Left ventricle myocardium inferior (tissue), 1 donor: ENCODE measurements at regions not wholly inside any gene's neighbourhood (a gene's known extent, or its start where the extent isn't known, plus 50 kb on each side); places are given as distances from the start of the nearest gene placed in this dataset.

Experiments
- DNase-seq: peaks from one replicate; pipeline ENCODE4 v3.0.0-alpha.2; 2020
- H3K27ac ChIP-seq: fragments of 200-600 bp; replicated peaks from 2 replicates; pipeline ENCODE4 v1.8.0; 2021
- H3K27me3 ChIP-seq: fragments of 200-600 bp; 2 replicates; pipeline ENCODE4 v1.8.0; 2021; ENCODE audit warnings: low read depth
- H3K36me3 ChIP-seq: fragments of 200-600 bp; 2 replicates; pipeline ENCODE4 v1.8.0; 2021
- H3K4me1 ChIP-seq: fragments of 200-600 bp; 2 replicates; pipeline ENCODE4 v1.8.0; 2021
- H3K4me3 ChIP-seq: fragments of 200-600 bp; 2 replicates; pipeline ENCODE4 v1.8.0; 2021; ENCODE audit warnings: mild to moderate bottlenecking, moderate library complexity
- H3K9me3 ChIP-seq: fragments of 200-600 bp; replicated peaks from 2 replicates; pipeline ENCODE4 v1.8.0; 2021
- intact Hi-C: fragments of 100-400 bp; cut with micrococcal nuclease; formaldehyde crosslinking; loops from one replicate; pipeline ENCODE4 v1.11.0; 2022
- TF ChIP-seq, protein P1 (sequence below): fragments of 200-600 bp; IDR thresholded peaks from 2 replicates; pipeline ENCODE4 v1.8.0; 2021; ENCODE audit warnings: antibody characterized with exemption, mild to moderate bottlenecking, borderline replicate concordance
- donor health status: DM: no; HTN: yes; CAD: no; lungs with severe emphysema.

DNA sequence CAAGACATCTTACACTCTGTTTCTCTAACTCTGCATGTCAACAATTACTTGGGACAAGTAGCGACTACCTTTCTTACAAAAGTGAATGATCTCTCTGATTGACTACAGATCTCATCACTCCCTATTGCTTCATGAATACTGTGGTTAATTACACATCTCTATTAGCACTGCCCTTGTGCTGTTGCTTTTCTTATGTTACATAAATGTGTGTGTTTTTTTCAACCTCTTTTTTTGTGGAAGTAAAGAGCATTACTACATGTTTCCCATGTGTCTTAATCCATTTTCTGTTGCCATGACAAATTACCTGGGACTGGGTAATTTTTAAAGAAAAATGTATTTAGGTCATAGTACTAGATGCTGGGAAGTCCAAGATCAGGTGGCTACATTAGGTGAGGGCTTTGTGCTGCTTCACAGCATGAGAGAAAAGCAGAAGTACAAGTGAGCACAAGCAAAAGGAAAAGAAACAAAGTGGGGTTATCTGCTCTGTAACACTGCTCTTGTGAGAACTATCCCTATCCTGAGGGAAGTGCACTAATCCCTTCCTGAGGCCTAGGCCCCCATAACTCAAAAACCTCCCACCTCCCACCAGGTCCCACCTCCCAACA is 298.2 kb upstream of the SATB1 start:
- H3K27me3 ChIP-seq = no peaks in the 10 kb centered on the region
- no peak for DNase-seq
- no peak overlapping the region for H3K27ac ChIP-seq
- TF ChIP-seq, protein P1, sequence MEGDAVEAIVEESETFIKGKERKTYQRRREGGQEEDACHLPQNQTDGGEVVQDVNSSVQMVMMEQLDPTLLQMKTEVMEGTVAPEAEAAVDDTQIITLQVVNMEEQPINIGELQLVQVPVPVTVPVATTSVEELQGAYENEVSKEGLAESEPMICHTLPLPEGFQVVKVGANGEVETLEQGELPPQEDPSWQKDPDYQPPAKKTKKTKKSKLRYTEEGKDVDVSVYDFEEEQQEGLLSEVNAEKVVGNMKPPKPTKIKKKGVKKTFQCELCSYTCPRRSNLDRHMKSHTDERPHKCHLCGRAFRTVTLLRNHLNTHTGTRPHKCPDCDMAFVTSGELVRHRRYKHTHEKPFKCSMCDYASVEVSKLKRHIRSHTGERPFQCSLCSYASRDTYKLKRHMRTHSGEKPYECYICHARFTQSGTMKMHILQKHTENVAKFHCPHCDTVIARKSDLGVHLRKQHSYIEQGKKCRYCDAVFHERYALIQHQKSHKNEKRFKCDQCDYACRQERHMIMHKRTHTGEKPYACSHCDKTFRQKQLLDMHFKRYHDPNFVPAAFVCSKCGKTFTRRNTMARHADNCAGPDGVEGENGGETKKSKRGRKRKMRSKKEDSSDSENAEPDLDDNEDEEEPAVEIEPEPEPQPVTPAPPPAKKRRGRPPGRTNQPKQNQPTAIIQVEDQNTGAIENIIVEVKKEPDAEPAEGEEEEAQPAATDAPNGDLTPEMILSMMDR = no peak
- H3K36me3 ChIP-seq = no peaks in the 10 kb centered on the region
- intact Hi-C loops = no loop called here
- no peaks in the 10 kb centered on the region for H3K9me3 ChIP-seq
- H3K4me3 ChIP-seq = no peak overlapping the region
- no peaks in the 10 kb centered on the region for H3K4me1 ChIP-seq

DNA sequence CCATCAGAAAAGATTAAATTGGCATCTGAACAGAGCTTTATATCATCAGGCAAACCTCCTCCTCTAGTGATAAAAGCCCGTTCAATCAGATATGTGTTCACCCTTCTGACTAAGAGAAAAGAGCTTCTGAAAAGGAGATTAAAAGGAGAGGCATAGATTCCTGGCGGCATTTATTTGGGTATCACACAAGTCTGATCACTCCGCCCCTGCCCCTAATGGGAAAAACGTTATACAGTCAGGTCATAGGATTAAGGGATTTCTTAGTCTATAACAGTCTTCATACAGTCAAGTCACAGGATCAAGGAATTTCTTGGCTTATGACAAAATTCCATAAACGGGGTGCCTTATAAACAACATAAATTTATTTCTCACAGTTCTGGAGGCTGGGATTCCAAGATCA is 295.4 kb upstream of the SATB1 start:
- TF ChIP-seq, protein P1 = no peak
- Histone ChIP-seq H3K27ac (no peak overlapping the region), H3K36me3 (no peaks in the 10 kb centered on the region), H3K27me3 (no peaks in the 10 kb centered on the region), H3K9me3 (no peaks in the 10 kb centered on the region), H3K4me3 (no peak overlapping the region), H3K4me1 (no peaks in the 10 kb centered on the region)
- intact Hi-C loops = no loop called here
- DNase-seq = no peak

DNA sequence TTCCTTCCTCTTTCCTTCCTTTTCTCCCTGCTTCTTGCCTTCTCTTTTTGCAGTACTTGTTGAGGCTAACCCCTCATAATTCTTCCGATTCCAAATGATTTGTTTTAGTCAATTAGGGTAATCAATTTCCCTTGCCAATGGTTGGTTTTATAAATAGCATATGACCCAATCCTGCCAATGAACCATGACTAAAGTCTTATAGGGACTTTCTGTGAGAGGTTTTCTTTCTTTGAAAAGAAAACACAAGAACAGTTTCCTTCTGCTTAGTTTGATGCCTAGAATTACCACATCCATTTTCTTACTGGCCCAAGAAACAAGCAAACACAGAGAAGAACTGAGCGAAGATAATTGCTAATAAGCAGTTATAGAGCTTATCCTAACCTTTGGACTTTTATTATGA is 292.5 kb upstream of the SATB1 start:
- Histone ChIP-seq H3K9me3 (no peaks in the 10 kb centered on the region), H3K36me3 (no peaks in the 10 kb centered on the region), H3K27me3 (no peaks in the 10 kb centered on the region), H3K4me3 (no peak overlapping the region), H3K4me1 (no peaks in the 10 kb centered on the region), H3K27ac (no peak overlapping the region)
- DNase-seq = no peak
- intact Hi-C loops = no loop called here
- TF ChIP-seq, protein P1 = no peak

DNA sequence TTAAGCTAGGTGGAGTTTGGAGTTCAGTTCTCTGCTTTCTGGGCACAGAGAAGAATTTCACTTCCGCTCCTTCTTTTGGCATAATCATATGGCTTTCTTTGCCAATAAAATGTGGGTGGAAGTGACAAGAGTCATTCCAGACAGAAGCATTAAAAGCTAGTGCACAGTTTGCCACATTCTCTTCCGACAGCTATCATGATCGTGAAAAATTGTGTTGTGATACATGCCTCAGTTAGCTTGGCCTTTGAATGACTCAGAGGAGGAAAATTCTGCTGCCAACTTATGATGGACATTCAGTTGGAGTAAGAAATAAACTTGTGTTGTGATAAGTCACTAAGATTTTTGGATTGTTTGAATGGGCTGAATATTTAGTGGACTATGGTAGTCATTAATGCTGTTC is 291.7 kb upstream of the SATB1 start:
- Histone ChIP-seq H3K4me1 (no peaks in the 10 kb centered on the region), H3K4me3 (no peak overlapping the region), H3K36me3 (no peaks in the 10 kb centered on the region), H3K27ac (no peak overlapping the region), H3K9me3 (no peaks in the 10 kb centered on the region), H3K27me3 (no peaks in the 10 kb centered on the region)
- TF ChIP-seq, protein P1 = no peak
- DNase-seq = no peak
- intact Hi-C loops = no loop called here

DNA sequence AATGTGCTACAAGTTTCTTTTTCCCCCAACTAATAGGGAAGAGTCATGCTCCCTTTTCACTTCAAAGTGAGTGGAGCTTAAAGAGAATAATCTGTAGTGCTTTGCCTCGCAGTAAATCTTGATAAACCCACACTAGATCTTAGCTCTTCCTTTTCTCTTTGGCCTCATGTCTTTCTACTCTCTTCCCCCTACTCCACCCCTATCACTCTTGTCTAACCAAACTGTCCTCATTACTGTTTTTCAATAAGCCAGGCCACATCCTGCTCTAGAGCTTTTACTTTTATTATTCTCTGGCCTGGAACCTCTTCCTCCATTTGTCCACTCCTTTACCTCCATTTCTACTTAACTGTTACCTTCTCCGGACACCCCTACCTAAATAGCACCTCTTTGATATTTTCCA is 291.0 kb upstream of the SATB1 start:
- no peak for DNase-seq
- Histone ChIP-seq H3K9me3 (no peaks in the 10 kb centered on the region), H3K36me3 (no peaks in the 10 kb centered on the region), H3K4me3 (no peak overlapping the region), H3K27me3 (no peaks in the 10 kb centered on the region), H3K4me1 (no peaks in the 10 kb centered on the region), H3K27ac (no peak overlapping the region)
- intact Hi-C loops = no loop called here
- TF ChIP-seq, protein P1 = no peak
